PC-3 (cell line): ENCODE measurements at regions not wholly inside any gene's neighbourhood (a gene's known extent, or its start where the extent isn't known, plus 50 kb on each side); places are given as distances from the start of the nearest gene placed in this dataset.

Source experiments
- ATAC-seq: fragments of 200-7000 bp; cut with Tn5 transposase; 2 replicates; pipeline ENCODE4 v1.9.1; 2020; ENCODE audit warnings: mild to moderate bottlenecking, moderate library complexity
- BruUV-seq: library from RNA; stranded (reverse); fragments of 400-500 nt; replicated peaks from 2 replicates; lab custom pipeline; 2021; lab: Mats Ljungman, UMichigan
- CTCF ChIA-PET: fragments of 300-600 bp; sonication (Branson Sonifier 250); formaldehyde crosslinking; loops from one replicate; lab custom pipeline; 2022; ENCODE audit warnings: antibody characterized with exemption; lab: Charles Lee
- POLR2A ChIA-PET: fragments of 300-600 bp; sonication (Branson Sonifier 250); formaldehyde crosslinking; loops from one replicate; lab custom pipeline; 2022; ENCODE audit warnings: antibody characterized with exemption; ENCODE audit not compliant: unreplicated experiment; lab: Charles Lee
- DNase-seq: peaks from one replicate; pipeline ENCODE4 v3.0.0-alpha.2; 2015
- H2AFZ ChIP-seq: fragments of 300-600 bp; sonication (generic); 2 replicates; pipeline ENCODE4 v1.6.0; 2016; ENCODE audit warnings: antibody characterized with exemption, low read length
- H3F3A ChIP-seq: fragments of 300-600 bp; sonication (generic); one replicate; pipeline ENCODE4 v1.6.0; 2017; ENCODE audit warnings: antibody characterized with exemption, low read length, control low read depth, mild to moderate bottlenecking; ENCODE audit not compliant: unreplicated experiment
- H3K27ac ChIP-seq: fragments of 300-600 bp; sonication (generic); 2 replicates; pipeline ENCODE4 v1.5.1; 2016; ENCODE audit warnings: mild to moderate bottlenecking, low read length
- H3K27me3 ChIP-seq: fragments of 300-600 bp; sonication (generic); 2 replicates; pipeline ENCODE4 v1.6.1; 2016; ENCODE audit warnings: low read length, mixed read lengths
- H3K36me3 ChIP-seq: fragments of 300-600 bp; sonication (generic); 2 replicates; pipeline ENCODE4 v1.6.1; 2016; ENCODE audit warnings: low read depth, mixed run types, low read length, mixed read lengths
- H3K4me1 ChIP-seq: fragments of 300-600 bp; sonication (generic); 2 replicates; pipeline ENCODE4 v1.5.1; 2016; ENCODE audit warnings: low read length; ENCODE audit not compliant: insufficient read depth
- H3K4me2 ChIP-seq: fragments of 300-600 bp; sonication (generic); 2 replicates; pipeline ENCODE4 v1.6.0; 2016; ENCODE audit warnings: low read length
- H3K4me3 ChIP-seq: fragments of 300-600 bp; sonication (generic); 2 replicates; pipeline ENCODE4 v1.5.1; 2016; ENCODE audit warnings: mild to moderate bottlenecking, low read length, mixed read lengths
- H3K79me2 ChIP-seq: fragments of 300-600 bp; sonication (generic); 2 replicates; pipeline ENCODE4 v1.6.1; 2017; ENCODE audit warnings: low read length, mixed read lengths
- H3K9ac ChIP-seq: fragments of 300-600 bp; sonication (generic); 2 replicates; pipeline ENCODE4 v1.6.0; 2016; ENCODE audit warnings: mild to moderate bottlenecking, low read length
- H3K9me2 ChIP-seq: fragments of 300-600 bp; sonication (generic); replicated peaks from 2 replicates; pipeline ENCODE4 v1.6.1; 2016; ENCODE audit warnings: mixed run types, low read length, mixed read lengths
- H3K9me3 ChIP-seq: fragments of 300-600 bp; sonication (generic); 2 replicates; pipeline ENCODE4 v1.6.1; 2016; ENCODE audit warnings: low read length, mixed read lengths
- H4K20me1 ChIP-seq: fragments of 300-600 bp; sonication (generic); 2 replicates; pipeline ENCODE4 v1.6.1; 2016; ENCODE audit warnings: low read length, mixed read lengths
- CTCF ChIP-seq: fragments of 300-600 bp; sonication (generic); conservative IDR thresholded peaks from 2 replicates; pipeline ENCODE4 v1.5.1; 2017; ENCODE audit warnings: antibody characterized with exemption, low read depth, mild to moderate bottlenecking, low read length
- EZH2 ChIP-seq: fragments of 300-600 bp; sonication (generic); IDR thresholded peaks from one replicate; pipeline ENCODE4 v1.6.1; 2017; ENCODE audit warnings: antibody characterized with exemption, mild to moderate bottlenecking, low read length; ENCODE audit not compliant: unreplicated experiment
- EZH2phosphoT487 ChIP-seq: fragments of 300-600 bp; sonication (generic); IDR thresholded peaks from 2 replicates; pipeline ENCODE4 v1.6.1; 2018; ENCODE audit warnings: mild to moderate bottlenecking, antibody characterized with exemption, low read length, borderline replicate concordance
- intact Hi-C: fragments of 100-400 bp; cut with micrococcal nuclease; formaldehyde crosslinking; loops from 2 replicates; pipeline ENCODE4 v1.9.0; 2023

- intact Hi-C loops, result no loop called here
- no peaks in the 10 kb centered on the region for H3K4me1 ChIP-seq
- CTCF ChIA-PET, result interaction anchor here (0.5 to 1.1 kb wide), 6 partner anchors 18 to 751 kb away, joined by 3 to 4 read pairs (median 3); no protein-coding TSS in a partner anchor
- H3F3A ChIP-seq, result no peaks in the 10 kb centered on the region
- H3K27ac ChIP-seq, result no peak overlapping the region
- no peaks in the 10 kb centered on the region for H3K9me3 ChIP-seq
- no peak overlapping the region for H3K9ac ChIP-seq
- no peak for ATAC-seq
- DNase-seq, result no peak
- H4K20me1 ChIP-seq, result no peaks in the 10 kb centered on the region
- H3K36me3 ChIP-seq, result no peaks in the 10 kb centered on the region
- H2AFZ ChIP-seq, result no peak overlapping the region
- no peak overlapping the region for H3K4me3 ChIP-seq
- TF ChIP-seq CTCF (no peak), EZH2 (no peak), EZH2phosphoT487 (no peak)
- H3K9me2 ChIP-seq, result no peaks in the 10 kb centered on the region
- H3K4me2 ChIP-seq, result no peak overlapping the region
- POLR2A ChIA-PET, result no interaction called here
- BruUV-seq, result no TSS peak
- 0 out of 2 replicates have a peak, but pooled peaks cover 10% of the 10 kb centered on the region for H3K27me3 ChIP-seq
- no peaks in the 10 kb centered on the region for H3K79me2 ChIP-seq
These were observed 116.7 kb upstream of the IGLL5 start for GRCh38 chr22:22770881-22771280.

- BruUV-seq, result no TSS peak
- H3K4me3 ChIP-seq, result no peak overlapping the region
- no peak for DNase-seq
- H3K9me3 ChIP-seq, result no peaks in the 10 kb centered on the region
- H3K27me3 ChIP-seq, result 0 out of 2 replicates have a peak, but pooled peaks cover 10% of the 10 kb centered on the region
- H3K9me2 ChIP-seq, result no peaks in the 10 kb centered on the region
- H3K9ac ChIP-seq, result no peak overlapping the region
- H4K20me1 ChIP-seq, result no peaks in the 10 kb centered on the region
- ChIA-PET POLR2A (no interaction called here), CTCF (interaction anchor here (0.6 kb wide), 1 partner anchor 183 kb away, joined by 4 read pairs; no protein-coding TSS in a partner anchor)
- TF ChIP-seq CTCF (no peak), EZH2 (no peak)
- no peaks in the 10 kb centered on the region for H3F3A ChIP-seq
- H3K4me1 ChIP-seq, result no peaks in the 10 kb centered on the region
- no peak for ATAC-seq
- no peaks in the 10 kb centered on the region for H3K79me2 ChIP-seq
- H3K4me2 ChIP-seq, result no peak overlapping the region
- H3K27ac ChIP-seq, result no peak overlapping the region
- intact Hi-C loops, result no loop called here
- no peak overlapping the region for H2AFZ ChIP-seq
- no peaks in the 10 kb centered on the region for H3K36me3 ChIP-seq
These were observed 115.8 kb upstream of the IGLL5 start for GRCh38 chr22:22771696-22772377.

- Histone ChIP-seq H3K27me3 (0 out of 2 replicates have a peak, but pooled peaks cover 9% of the 10 kb centered on the region), H3K9ac (no peak overlapping the region), H4K20me1 (no peaks in the 10 kb centered on the region), H2AFZ (no peak overlapping the region), H3F3A (no peaks in the 10 kb centered on the region), H3K36me3 (no peaks in the 10 kb centered on the region), H3K4me3 (no peak overlapping the region), H3K4me1 (no peaks in the 10 kb centered on the region), H3K9me2 (no peaks in the 10 kb centered on the region), H3K79me2 (no peaks in the 10 kb centered on the region), H3K27ac (no peak overlapping the region), H3K4me2 (no peak overlapping the region), H3K9me3 (no peaks in the 10 kb centered on the region)
- no TSS peak for BruUV-seq
- TF ChIP-seq EZH2 (no peak), EZH2phosphoT487 (no peak), CTCF (no peak)
- intact Hi-C loops, result no loop called here
- POLR2A ChIA-PET, result no interaction called here
- CTCF ChIA-PET, result interaction anchor here (0.6 kb wide), 1 partner anchor 182 kb away, joined by 4 read pairs; no protein-coding TSS in a partner anchor
- no peak for DNase-seq
- no peak for ATAC-seq
These were observed 115.2 kb upstream of the IGLL5 start for GRCh38 chr22:22772396-22772795.
